ENCODE measurements at regions not wholly inside any gene's neighbourhood (a gene's known extent, or its start where the extent isn't known, plus 50 kb on each side); places are given as distances from the start of the nearest gene placed in this dataset.
"Not testable (repeated sequence)": the region's sequence is repeated elsewhere in the genome, so short reads cannot be mapped to it uniquely, and the experiment has no call there.

- Histone ChIP-seq H3K36me3 (ENCODE audit: control insufficient read depth, insufficient read depth, low read length) (no peaks in the 10 kb centered on the region), H3K4me1 (ENCODE audit: control insufficient read depth, insufficient read depth, low read length) (no peaks in the 10 kb centered on the region), H3K27ac (ENCODE audit: low read depth, low read length) (no peak overlapping the region), H3K27me3 (ENCODE audit: control insufficient read depth, insufficient read depth, low read length, poor library complexity, severe bottlenecking) (no peaks in the 10 kb centered on the region), H3K9ac (ENCODE audit: extremely low read depth, low read length, poor library complexity, severe bottlenecking) (no peak overlapping the region), H3K4me3 (ENCODE audit: low read length) (no peak overlapping the region), H3K9me3 (ENCODE audit: control insufficient read depth, low read length) (peaks cover 15% of the 10 kb centered on the region)
- Mint-ChIP-seq H3K36me3 (ENCODE audit: low read depth) (no peaks in the 10 kb centered on the region), H3K4me3 (no peak overlapping the region), H3K9me3 (peaks cover 5% of the 10 kb centered on the region), H3K27me3 (ENCODE audit: insufficient read depth) (no peaks in the 10 kb centered on the region), H3K4me1 (no peaks in the 10 kb centered on the region), H3K27ac (no peak overlapping the region)
- peak; percentile 39 for TF ChIP-seq CTCF (conservative IDR thresholded peaks at IDR 0.05)
- WGBS, 2 experiments (ENCODE audit: insufficient coverage in 1 of 2, insufficient read length in 1 of 2), result 91% methylated on average over 2 of the region's 2 CpGs; no CpG with 5 or more reads in 1 of the 2 experiments
- DNase-seq, result peak; percentile 63
Measured at GRCh38 chr4:162865102-162865501, 301.6 kb downstream of the NAF1 start.

GRCh38 chr4:162853788-162854187 is 312.9 kb downstream of the NAF1 start:
- no peak overlapping the region for H3K4me3 ChIP-seq (ENCODE audit: low read length)
- Mint-ChIP-seq H3K36me3 (ENCODE audit: low read depth) (no peaks in the 10 kb centered on the region), H3K27me3 (ENCODE audit: insufficient read depth) (no peaks in the 10 kb centered on the region), H3K4me3 (no peak overlapping the region), H3K9me3 (peaks cover 5% of the 10 kb centered on the region), H3K4me1 (no peaks in the 10 kb centered on the region), H3K27ac (no peak overlapping the region)
- H3K9me3 ChIP-seq (ENCODE audit: control insufficient read depth, low read length), result peaks cover 11% of the 10 kb centered on the region
- 98 to 100% methylated on average over 1 to 3 of the region's 3 CpGs for WGBS, 2 experiments (ENCODE audit: insufficient coverage in 1 of 2, insufficient read length in 1 of 2)
- TF ChIP-seq CTCF (conservative IDR thresholded peaks at IDR 0.05), result no peak
- no peak overlapping the region for H3K9ac ChIP-seq (ENCODE audit: extremely low read depth, low read length, poor library complexity, severe bottlenecking)
- no peaks in the 10 kb centered on the region for H3K27me3 ChIP-seq (ENCODE audit: control insufficient read depth, insufficient read depth, low read length, poor library complexity, severe bottlenecking)
- H3K36me3 ChIP-seq (ENCODE audit: control insufficient read depth, insufficient read depth, low read length), result no peaks in the 10 kb centered on the region
- H3K4me1 ChIP-seq (ENCODE audit: control insufficient read depth, insufficient read depth, low read length), result no peaks in the 10 kb centered on the region
- H3K27ac ChIP-seq (ENCODE audit: low read depth, low read length), result no peak overlapping the region
- no peak for DNase-seq

GRCh38 chr4:162852642-162853041 is 314.0 kb downstream of the NAF1 start:
- H3K27me3 Mint-ChIP-seq (ENCODE audit: insufficient read depth), result no peaks in the 10 kb centered on the region
- Histone ChIP-seq H3K9me3 (ENCODE audit: control insufficient read depth, low read length) (peaks cover 11% of the 10 kb centered on the region), H3K9ac (ENCODE audit: extremely low read depth, low read length, poor library complexity, severe bottlenecking) (no peak overlapping the region), H3K27ac (ENCODE audit: low read depth, low read length) (no peak overlapping the region), H3K4me1 (ENCODE audit: control insufficient read depth, insufficient read depth, low read length) (no peaks in the 10 kb centered on the region), H3K4me3 (ENCODE audit: low read length) (no peak overlapping the region), H3K36me3 (ENCODE audit: control insufficient read depth, insufficient read depth, low read length) (no peaks in the 10 kb centered on the region), H3K27me3 (ENCODE audit: control insufficient read depth, insufficient read depth, low read length, poor library complexity, severe bottlenecking) (no peaks in the 10 kb centered on the region)
- H3K4me1 Mint-ChIP-seq, result no peaks in the 10 kb centered on the region
- WGBS, 2 experiments (ENCODE audit: insufficient coverage in 1 of 2, insufficient read length in 1 of 2), result 75 to 85% methylated on average over 3 to 4 of the region's 4 CpGs
- DNase-seq, result peak; percentile 55
- H3K36me3 Mint-ChIP-seq (ENCODE audit: low read depth), result no peaks in the 10 kb centered on the region
- no peak overlapping the region for H3K27ac Mint-ChIP-seq
- no peak overlapping the region for H3K4me3 Mint-ChIP-seq
- peak; percentile 28 for TF ChIP-seq CTCF (conservative IDR thresholded peaks at IDR 0.05)
- H3K9me3 Mint-ChIP-seq, result peaks cover 5% of the 10 kb centered on the region

- WGBS, 2 experiments (ENCODE audit: insufficient coverage in 1 of 2, insufficient read length in 1 of 2), result 95% methylated on average over 6 of the region's 6 CpGs; no CpG with 5 or more reads in 1 of the 2 experiments
- H3K4me3 ChIP-seq (ENCODE audit: low read length); H3K36me3 ChIP-seq (ENCODE audit: control insufficient read depth, insufficient read depth, low read length); H3K4me3 Mint-ChIP-seq; H3K9me3 Mint-ChIP-seq; H3K36me3 Mint-ChIP-seq (ENCODE audit: low read depth); H3K27ac ChIP-seq (ENCODE audit: low read depth, low read length); H3K27me3 Mint-ChIP-seq (ENCODE audit: insufficient read depth); DNase-seq; H3K9ac ChIP-seq (ENCODE audit: extremely low read depth, low read length, poor library complexity, severe bottlenecking); H3K4me1 ChIP-seq (ENCODE audit: control insufficient read depth, insufficient read depth, low read length); H3K4me1 Mint-ChIP-seq; H3K27me3 ChIP-seq (ENCODE audit: control insufficient read depth, insufficient read depth, low read length, poor library complexity, severe bottlenecking); H3K27ac Mint-ChIP-seq: not testable (repeated sequence)
- peaks cover 11% of the 10 kb centered on the region for H3K9me3 ChIP-seq (ENCODE audit: control insufficient read depth, low read length)
Measured at GRCh38 chr4:162851241-162851758, 315.4 kb downstream of the NAF1 start.

Measured in endodermal cell (in vitro differentiated cells).